ENCODE measurements at regions not wholly inside any gene's neighbourhood (a gene's known extent, or its start where the extent isn't known, plus 50 kb on each side); places are given as distances from the start of the nearest gene placed in this dataset.
A peak's percentile ranks its signal among the peaks of the same experiment; 100 is the strongest.

DNA sequence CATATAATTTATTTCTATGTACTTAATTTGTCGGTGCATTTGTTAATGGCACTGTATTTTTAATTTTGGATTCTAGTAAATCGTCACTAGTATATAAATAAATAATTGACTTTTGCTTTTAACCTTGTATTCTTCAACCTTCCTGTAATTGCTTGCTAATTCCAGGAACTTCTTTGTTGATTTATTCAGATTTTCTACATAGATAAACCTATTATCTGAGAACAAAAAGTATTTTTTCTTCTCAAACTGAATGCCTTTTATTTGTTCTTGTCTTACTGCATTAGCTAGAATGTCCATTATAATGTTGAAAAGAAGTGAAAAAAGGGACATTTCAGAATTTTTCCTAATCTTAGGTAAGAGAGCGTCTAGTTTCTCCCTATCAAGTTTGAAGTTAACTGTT is 839.1 kb downstream of the SH3BGRL start:
- H2AK5ac ChIP-seq (ENCODE audit: low read length): no peak overlapping the region
- H3K79me2 ChIP-seq (ENCODE audit: control insufficient read depth, insufficient read depth, low read length, poor library complexity): no peaks in the 10 kb centered on the region
- no peak overlapping the region for H2AFZ ChIP-seq (ENCODE audit: insufficient read depth, low read length, poor library complexity)
- no peaks in the 10 kb centered on the region for H3K27me3 ChIP-seq (ENCODE audit: insufficient read depth, low read length)
- H3K14ac ChIP-seq (ENCODE audit: low read length): no peak overlapping the region
- no peak overlapping the region for H3K18ac ChIP-seq (ENCODE audit: low read length)
- H2BK5ac ChIP-seq (ENCODE audit: low read depth, low read length, poor library complexity): no peak overlapping the region
- no peak overlapping the region for H4K8ac ChIP-seq (ENCODE audit: low read depth, low read length)
- H3K27ac ChIP-seq (ENCODE audit: low read depth, low read length): no peak overlapping the region
- no peaks in the 10 kb centered on the region for H3K4me1 ChIP-seq (ENCODE audit: control insufficient read depth in 1 of 2, insufficient read depth in 2 of 2, low read length in 2 of 2)
- no peaks in the 10 kb centered on the region for H3K9me3 ChIP-seq (ENCODE audit: insufficient read depth, low read depth, low read length)
- no peak overlapping the region for H3K9ac ChIP-seq (ENCODE audit: low read length)
- WGBS (ENCODE audit: extremely low coverage, insufficient coverage, insufficient read length): no CpG with 5 or more reads among the region's 3 CpGs
- H3K79me1 ChIP-seq (ENCODE audit: low read length): no peaks in the 10 kb centered on the region
- H3K4ac ChIP-seq (ENCODE audit: low read depth, low read length): no peak overlapping the region
- H3K4me2 ChIP-seq (ENCODE audit: low read length): no peak overlapping the region
- H3K23ac ChIP-seq (ENCODE audit: low read length): no peak overlapping the region
- H4K91ac ChIP-seq (ENCODE audit: low read depth, low read length): no peak overlapping the region
- H3K36me3 ChIP-seq (ENCODE audit: control insufficient read depth in 1 of 2, insufficient read depth in 2 of 2, low read length in 2 of 2): no peaks in the 10 kb centered on the region
- no peak for DNase-seq
- H3K4me3 ChIP-seq (ENCODE audit: low read depth, low read length): no peak overlapping the region
- no peak overlapping the region for H2BK120ac ChIP-seq (ENCODE audit: insufficient read depth, low read length, poor library complexity)
- no peak overlapping the region for H2BK12ac ChIP-seq (ENCODE audit: low read length)
- no peak overlapping the region for H4K12ac ChIP-seq (ENCODE audit: low read depth, low read length)

GRCh38 chrX:82058728-82059127 is 856.8 kb downstream of the SH3BGRL start:
- H2AK5ac ChIP-seq (ENCODE audit: low read length): no peak overlapping the region
- no peak overlapping the region for H3K18ac ChIP-seq (ENCODE audit: low read length)
- H4K12ac ChIP-seq (ENCODE audit: low read depth, low read length): no peak overlapping the region
- H2BK5ac ChIP-seq (ENCODE audit: low read depth, low read length, poor library complexity): no peak overlapping the region
- H3K27me3 ChIP-seq (ENCODE audit: insufficient read depth, low read length): no peaks in the 10 kb centered on the region
- H2BK12ac ChIP-seq (ENCODE audit: low read length): no peak overlapping the region
- no peak overlapping the region for H3K9ac ChIP-seq (ENCODE audit: low read length)
- H3K4me1 ChIP-seq (ENCODE audit: control insufficient read depth in 1 of 2, insufficient read depth in 2 of 2, low read length in 2 of 2): no peaks in the 10 kb centered on the region
- no peak overlapping the region for H4K8ac ChIP-seq (ENCODE audit: low read depth, low read length)
- H3K4me2 ChIP-seq (ENCODE audit: low read length): no peak overlapping the region
- no peak overlapping the region for H3K27ac ChIP-seq (ENCODE audit: low read depth, low read length)
- WGBS (ENCODE audit: extremely low coverage, insufficient coverage, insufficient read length): no CpG with 5 or more reads among the region's 4 CpGs
- no peak overlapping the region for H3K14ac ChIP-seq (ENCODE audit: low read length)
- H3K4ac ChIP-seq (ENCODE audit: low read depth, low read length): no peak overlapping the region
- no peak overlapping the region for H2AFZ ChIP-seq (ENCODE audit: insufficient read depth, low read length, poor library complexity)
- H3K79me2 ChIP-seq (ENCODE audit: control insufficient read depth, insufficient read depth, low read length, poor library complexity): no peaks in the 10 kb centered on the region
- H2BK120ac ChIP-seq (ENCODE audit: insufficient read depth, low read length, poor library complexity): no peak overlapping the region
- H3K9me3 ChIP-seq (ENCODE audit: insufficient read depth, low read depth, low read length): no peaks in the 10 kb centered on the region
- no peak overlapping the region for H3K4me3 ChIP-seq (ENCODE audit: low read depth, low read length)
- no peaks in the 10 kb centered on the region for H3K79me1 ChIP-seq (ENCODE audit: low read length)
- H3K36me3 ChIP-seq (ENCODE audit: control insufficient read depth in 1 of 2, insufficient read depth in 2 of 2, low read length in 2 of 2): no peaks in the 10 kb centered on the region
- no peak overlapping the region for H3K23ac ChIP-seq (ENCODE audit: low read length)
- DNase-seq: peak in 1 of 2 donors; percentile 3
- H4K91ac ChIP-seq (ENCODE audit: low read depth, low read length): no peak overlapping the region

- Histone ChIP-seq H3K4me2 (ENCODE audit: low read length) (no peak overlapping the region), H2AK5ac (ENCODE audit: low read length) (no peak overlapping the region), H3K27me3 (ENCODE audit: insufficient read depth, low read length) (no peaks in the 10 kb centered on the region), H3K18ac (ENCODE audit: low read length) (no peak overlapping the region), H3K27ac (ENCODE audit: low read depth, low read length) (no peak overlapping the region), H3K4me1 (ENCODE audit: control insufficient read depth in 1 of 2, insufficient read depth in 2 of 2, low read length in 2 of 2) (no peaks in the 10 kb centered on the region), H4K8ac (ENCODE audit: low read depth, low read length) (no peak overlapping the region), H4K12ac (ENCODE audit: low read depth, low read length) (no peak overlapping the region), H4K91ac (ENCODE audit: low read depth, low read length) (no peak overlapping the region), H3K9me3 (ENCODE audit: insufficient read depth, low read depth, low read length) (no peaks in the 10 kb centered on the region), H3K23ac (ENCODE audit: low read length) (no peak overlapping the region), H2BK12ac (ENCODE audit: low read length) (no peak overlapping the region), H3K36me3 (ENCODE audit: control insufficient read depth in 1 of 2, insufficient read depth in 2 of 2, low read length in 2 of 2) (no peaks in the 10 kb centered on the region), H3K4ac (ENCODE audit: low read depth, low read length) (no peak overlapping the region), H3K9ac (ENCODE audit: low read length) (no peak overlapping the region), H3K4me3 (ENCODE audit: low read depth, low read length) (no peak overlapping the region), H3K79me2 (ENCODE audit: control insufficient read depth, insufficient read depth, low read length, poor library complexity) (no peaks in the 10 kb centered on the region), H3K14ac (ENCODE audit: low read length) (no peak overlapping the region), H2BK120ac (ENCODE audit: insufficient read depth, low read length, poor library complexity) (no peak overlapping the region), H2AFZ (ENCODE audit: insufficient read depth, low read length, poor library complexity) (no peak overlapping the region), H3K79me1 (ENCODE audit: low read length) (no peaks in the 10 kb centered on the region), H2BK5ac (ENCODE audit: low read depth, low read length, poor library complexity) (no peak overlapping the region)
- WGBS (ENCODE audit: extremely low coverage, insufficient coverage, insufficient read length): no CpG with 5 or more reads among the region's 1 CpG
- no peak for DNase-seq
These were observed 869.0 kb downstream of the SH3BGRL start for GRCh38 chrX:82070948-82071347.

DNA sequence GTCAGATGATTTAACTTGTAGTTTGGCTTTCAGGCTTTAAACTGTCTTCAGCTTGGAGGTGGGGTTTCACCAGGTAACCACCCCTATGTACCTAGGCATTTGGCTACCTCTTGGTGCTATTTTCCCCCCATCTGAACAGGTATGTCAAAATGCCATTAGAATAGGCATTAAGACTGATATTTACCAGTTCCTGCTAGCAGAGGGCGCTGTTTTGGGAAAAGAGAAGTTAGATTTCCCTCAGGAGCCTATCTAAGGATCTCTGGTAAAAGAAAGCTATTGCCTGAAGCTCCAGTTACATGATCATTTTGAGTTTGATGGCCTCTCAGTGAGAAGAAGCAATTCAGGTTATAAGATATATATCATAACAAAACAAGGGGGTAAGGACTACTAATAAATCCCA is 879.1 kb downstream of the SH3BGRL start:
- H3K79me1 ChIP-seq (ENCODE audit: low read length): no peaks in the 10 kb centered on the region
- no peak overlapping the region for H3K4ac ChIP-seq (ENCODE audit: low read depth, low read length)
- no peak overlapping the region for H2AFZ ChIP-seq (ENCODE audit: insufficient read depth, low read length, poor library complexity)
- H3K23ac ChIP-seq (ENCODE audit: low read length): no peak overlapping the region
- no peaks in the 10 kb centered on the region for H3K79me2 ChIP-seq (ENCODE audit: control insufficient read depth, insufficient read depth, low read length, poor library complexity)
- H2BK5ac ChIP-seq (ENCODE audit: low read depth, low read length, poor library complexity): no peak overlapping the region
- no peak overlapping the region for H3K27ac ChIP-seq (ENCODE audit: low read depth, low read length)
- no CpG with 5 or more reads among the region's 1 CpG for WGBS (ENCODE audit: extremely low coverage, insufficient coverage, insufficient read length)
- H2BK12ac ChIP-seq (ENCODE audit: low read length): no peak overlapping the region
- no peak overlapping the region for H3K4me3 ChIP-seq (ENCODE audit: low read depth, low read length)
- H3K36me3 ChIP-seq (ENCODE audit: control insufficient read depth in 1 of 2, insufficient read depth in 2 of 2, low read length in 2 of 2): no peaks in the 10 kb centered on the region
- peak in 1 of 2 donors; percentile 2 for DNase-seq
- no peak overlapping the region for H3K18ac ChIP-seq (ENCODE audit: low read length)
- no peak overlapping the region for H3K9ac ChIP-seq (ENCODE audit: low read length)
- H3K4me1 ChIP-seq (ENCODE audit: control insufficient read depth in 1 of 2, insufficient read depth in 2 of 2, low read length in 2 of 2): no peaks in the 10 kb centered on the region
- no peak overlapping the region for H3K14ac ChIP-seq (ENCODE audit: low read length)
- H2AK5ac ChIP-seq (ENCODE audit: low read length): no peak overlapping the region
- H3K27me3 ChIP-seq (ENCODE audit: insufficient read depth, low read length): no peaks in the 10 kb centered on the region
- H3K9me3 ChIP-seq (ENCODE audit: insufficient read depth, low read depth, low read length): no peaks in the 10 kb centered on the region
- no peak overlapping the region for H2BK120ac ChIP-seq (ENCODE audit: insufficient read depth, low read length, poor library complexity)
- no peak overlapping the region for H4K91ac ChIP-seq (ENCODE audit: low read depth, low read length)
- no peak overlapping the region for H3K4me2 ChIP-seq (ENCODE audit: low read length)
- H4K12ac ChIP-seq (ENCODE audit: low read depth, low read length): no peak overlapping the region
- H4K8ac ChIP-seq (ENCODE audit: low read depth, low read length): no peak overlapping the region
